Non-pigmented ciliary epithelial cell (primary cell): ENCODE measurements at regions not wholly inside any gene's neighbourhood (a gene's known extent, or its start where the extent isn't known, plus 50 kb on each side); places are given as distances from the start of the nearest gene placed in this dataset.
A peak's percentile ranks its signal among the peaks of the same experiment; 100 is the strongest.

Experiments
- DNase-seq: peaks from one replicate; pipeline ENCODE4 v3.0.0-alpha.2; 2010; ENCODE audit warnings: low read depth

DNA sequence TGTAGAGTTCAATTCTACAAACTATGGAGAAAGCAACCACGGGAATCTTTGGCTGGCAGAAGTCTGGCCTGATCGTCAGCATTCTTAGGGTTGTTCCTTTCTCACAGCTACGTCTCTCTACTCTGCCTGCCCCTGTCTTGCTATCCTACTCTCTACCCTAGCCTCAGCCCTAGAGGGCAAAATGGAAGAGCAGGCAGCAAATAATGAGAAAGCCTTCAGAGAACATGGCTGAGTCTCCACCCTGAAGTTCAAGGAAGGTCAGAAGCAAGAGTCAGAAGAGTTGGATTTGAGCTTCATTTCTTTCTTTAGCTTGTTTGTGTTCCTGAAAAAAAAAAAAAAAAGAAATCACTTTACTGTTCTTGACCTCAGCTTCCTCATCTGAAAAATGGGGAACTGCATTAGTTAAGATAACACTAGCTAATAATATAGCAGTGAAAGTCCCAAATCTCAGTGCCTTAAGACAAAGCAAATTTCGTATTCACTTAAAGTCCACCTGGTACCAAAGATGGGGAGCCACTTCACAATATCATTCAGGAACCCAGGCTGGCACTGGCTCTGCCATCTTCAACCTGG, 50.2 kb upstream of the CCND2 start:
- no peak for DNase-seq

DNA sequence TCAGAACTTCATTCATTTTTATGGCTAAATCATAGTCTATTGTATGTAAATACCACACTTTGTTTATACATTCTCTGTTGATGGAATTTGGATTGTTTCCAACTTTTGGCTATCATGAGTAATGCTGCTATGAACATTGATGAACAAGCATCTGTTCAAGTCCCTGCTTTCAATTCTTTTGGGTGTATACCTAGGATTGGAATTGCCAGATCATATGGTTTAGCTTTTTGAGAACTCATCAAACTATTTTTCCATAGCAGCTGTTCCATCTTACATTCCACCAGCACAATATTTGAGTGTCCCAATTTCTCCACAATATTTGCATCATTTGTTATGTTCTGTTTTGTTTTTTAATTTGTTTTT, 52.3 kb upstream of the CCND2 start:
- DNase-seq = peak; percentile 2

DNA sequence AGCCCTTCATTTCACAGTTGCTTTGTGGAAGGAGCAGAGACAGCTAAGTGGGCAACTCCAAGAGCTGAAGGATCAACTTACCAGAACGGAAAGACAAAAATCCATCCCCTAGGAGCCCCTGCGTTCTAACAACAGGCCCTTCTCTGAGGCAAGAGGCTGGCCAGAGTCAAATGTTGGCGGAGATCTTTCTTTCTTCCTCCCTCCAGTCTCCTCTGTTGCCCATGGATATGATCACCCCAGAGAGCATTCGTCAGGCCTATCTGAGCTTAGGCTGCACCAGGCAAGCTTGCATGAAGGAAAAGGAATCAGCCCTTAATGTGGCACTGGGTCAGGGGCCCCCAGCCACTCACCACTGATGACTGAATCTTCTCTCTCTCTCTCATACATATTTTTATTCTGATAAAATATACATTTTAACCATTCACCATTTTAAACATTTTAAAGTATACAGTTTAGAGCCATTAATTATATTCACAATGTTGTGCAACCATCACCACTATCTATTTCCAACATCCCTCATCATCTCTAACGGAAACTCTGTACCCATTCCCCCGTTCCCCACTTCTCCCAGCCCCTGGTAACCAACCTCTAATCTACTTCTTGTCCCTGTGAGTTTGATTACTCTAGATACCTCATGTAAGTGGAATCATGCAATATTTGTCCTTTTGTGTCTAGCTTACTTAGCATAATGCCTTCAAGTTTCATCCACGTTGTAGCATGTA, 52.9 kb upstream of the CCND2 start:
- DNase-seq = no peak

DNA sequence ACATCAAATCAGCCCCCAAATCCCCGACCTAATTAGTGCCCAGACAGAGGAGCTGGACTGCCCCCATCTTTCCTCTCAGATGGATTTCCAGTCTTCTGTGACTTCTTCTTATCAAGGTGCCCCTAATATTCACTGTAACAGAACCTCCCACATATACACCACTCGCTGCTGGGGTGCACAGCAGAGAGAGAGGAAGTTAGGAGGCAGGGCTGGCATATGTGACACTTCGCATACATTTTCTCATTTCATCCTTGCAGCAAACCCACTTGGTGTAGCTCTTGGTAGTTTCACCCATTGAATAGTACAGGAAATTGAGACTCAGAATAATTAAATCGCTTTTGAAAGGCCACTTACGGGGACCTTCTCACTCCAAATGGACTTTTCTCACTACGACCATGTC, 56.5 kb upstream of the CCND2 start:
- no peak for DNase-seq

DNA sequence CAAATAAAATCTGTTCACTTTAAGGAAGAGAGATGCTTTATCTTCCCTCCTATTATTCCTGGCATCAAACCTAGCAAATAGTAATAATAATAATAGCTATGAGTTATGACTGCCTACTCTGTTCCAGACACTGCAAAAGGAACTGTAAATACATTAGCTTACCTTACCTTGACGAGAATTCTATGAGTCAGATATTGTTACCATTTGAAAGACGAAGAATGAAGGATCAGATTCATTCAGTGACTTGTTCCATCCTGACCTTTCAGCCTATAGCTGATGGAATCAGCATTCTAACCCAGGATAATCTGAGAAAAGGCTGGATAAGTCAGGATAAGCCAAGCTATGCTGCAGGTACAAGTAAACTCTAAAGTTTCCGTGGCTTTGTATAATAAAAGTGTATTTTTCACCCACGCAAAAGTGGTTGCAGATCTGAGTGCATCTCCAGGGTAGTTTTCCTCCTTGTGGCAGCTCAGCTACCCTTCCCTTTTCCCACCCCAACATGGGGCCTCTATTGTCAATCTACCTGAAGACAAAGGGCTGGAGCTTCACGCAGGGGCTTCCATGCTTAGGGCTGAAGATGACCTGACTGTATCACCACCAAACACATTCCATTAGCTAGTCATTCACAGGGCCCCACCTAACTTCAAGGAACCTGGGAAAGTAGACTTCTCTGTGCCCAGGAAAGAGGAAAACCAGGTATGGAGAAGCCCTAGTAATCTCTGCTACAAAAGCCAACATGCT, 57.2 kb upstream of the CCND2 start:
- no peak for DNase-seq

DNA sequence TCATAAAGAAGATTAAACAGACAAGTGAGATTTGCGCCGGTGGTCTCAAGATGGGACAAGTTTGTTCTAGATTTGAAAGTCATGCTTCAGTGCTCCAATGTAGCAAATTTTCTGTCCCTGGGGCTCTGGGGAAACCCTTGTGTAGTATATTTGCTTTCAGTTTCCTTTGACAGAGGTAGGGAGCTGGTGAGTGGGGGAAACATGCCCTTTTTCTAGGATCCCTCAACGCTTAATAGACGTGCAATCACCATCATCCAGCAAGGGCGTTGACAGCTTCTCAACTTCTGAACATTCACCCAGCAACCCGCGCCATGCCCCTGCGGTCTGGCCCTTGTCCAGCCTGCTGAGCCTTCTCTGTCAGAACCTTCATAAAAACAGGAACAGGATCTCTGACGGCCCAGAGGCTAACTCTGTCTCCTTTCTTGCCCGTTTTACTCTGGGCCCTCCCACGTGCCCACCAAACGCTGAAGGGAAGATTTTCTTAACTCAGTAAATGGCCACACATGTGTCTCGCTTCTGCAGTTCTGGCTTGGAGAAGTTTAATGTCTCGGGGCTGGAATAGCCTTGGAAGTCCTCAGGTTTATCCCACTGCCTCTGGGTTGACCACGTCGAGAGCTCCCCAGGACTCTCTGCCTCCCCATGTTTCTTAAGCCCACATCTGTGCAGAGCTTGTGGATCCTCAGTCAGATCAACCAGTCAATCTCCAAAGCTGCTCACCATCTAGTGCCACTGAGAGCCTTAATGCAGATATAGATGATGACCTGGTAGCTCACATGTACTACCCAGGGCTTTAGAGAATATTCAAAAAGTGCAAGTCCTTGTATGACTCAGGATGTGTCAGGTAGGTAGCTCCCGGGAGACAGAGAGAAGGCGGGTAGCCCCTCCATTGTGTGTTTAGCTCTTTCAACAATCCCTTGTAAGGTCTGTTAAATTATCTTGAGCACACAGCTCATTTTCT, 58.1 kb upstream of the CCND2 start:
- DNase-seq = no peak

DNA sequence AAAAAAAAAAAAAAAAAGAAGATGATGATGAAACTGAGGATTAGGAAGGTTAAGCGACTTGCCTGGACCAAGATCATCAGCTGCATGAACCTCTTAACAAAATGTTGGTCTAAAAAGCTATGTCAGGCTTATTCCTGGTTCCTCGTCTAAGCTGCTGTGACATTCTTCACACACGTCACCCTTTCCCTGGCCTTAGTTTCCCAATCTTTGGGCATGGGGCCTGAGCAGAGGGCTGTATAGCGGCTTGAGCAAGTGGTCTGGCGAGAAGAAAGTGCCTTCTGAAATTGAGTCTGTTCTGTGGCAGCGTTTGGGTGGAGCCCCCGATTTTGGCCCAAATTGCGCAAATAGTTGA, 58.7 kb upstream of the CCND2 start:
- DNase-seq = no peak

DNA sequence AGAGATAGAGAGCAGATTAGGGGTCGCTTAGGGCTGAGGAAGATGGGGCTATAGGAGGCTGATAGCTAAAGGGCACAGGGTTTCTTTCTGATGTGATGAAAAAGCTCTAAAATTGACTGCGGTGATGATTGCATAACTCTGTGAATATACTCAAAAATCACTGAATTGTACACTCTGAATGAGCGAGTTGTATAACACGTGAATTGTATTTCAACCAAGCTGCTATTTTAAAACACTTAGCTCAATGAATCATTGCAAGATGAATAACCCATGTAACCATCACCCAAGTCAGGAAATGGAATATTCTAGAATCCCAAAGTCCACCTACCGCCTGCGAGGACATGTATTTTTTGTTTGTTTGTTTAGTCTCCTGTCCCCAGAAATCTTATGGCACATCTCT, 60.1 kb upstream of the CCND2 start:
- DNase-seq = no peak

DNA sequence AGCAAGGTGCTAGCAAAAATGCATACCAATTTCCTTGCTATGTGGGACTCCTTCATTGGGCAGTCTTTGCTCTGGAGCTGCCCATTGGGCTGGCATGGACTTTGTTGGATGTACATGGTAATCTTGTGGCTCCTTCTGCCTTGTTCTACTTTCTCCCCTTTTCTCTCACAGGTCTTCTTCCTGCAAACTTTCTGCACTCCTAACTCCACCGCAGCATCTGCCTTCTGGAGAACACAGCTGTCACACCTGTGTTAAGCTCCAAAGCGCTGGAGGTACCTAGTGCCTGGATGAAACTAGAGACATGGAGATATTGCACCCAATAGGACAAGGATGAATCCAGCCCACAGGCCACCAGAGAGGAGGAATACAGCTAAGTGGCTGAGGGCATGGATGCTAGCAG, 60.7 kb upstream of the CCND2 start:
- no peak for DNase-seq

DNA sequence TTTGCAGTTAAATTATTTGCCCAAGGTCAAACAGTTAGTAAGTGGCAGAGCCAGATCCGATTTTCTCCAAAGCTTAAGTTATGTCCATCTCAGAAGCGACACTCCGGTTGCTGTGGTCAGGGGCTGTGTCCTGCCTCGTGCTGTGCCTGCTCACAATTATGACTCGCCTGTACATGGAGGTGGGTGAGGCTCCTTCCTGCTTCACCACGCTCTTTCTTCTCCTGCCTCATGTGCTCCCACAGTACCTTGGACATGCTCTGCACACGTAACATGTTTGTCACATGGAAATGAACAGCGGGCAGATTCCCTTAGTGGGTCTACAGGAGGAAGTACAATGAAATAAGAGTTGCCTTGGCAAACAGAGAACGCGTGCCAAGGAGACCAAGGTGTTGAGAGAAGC, 62.2 kb upstream of the CCND2 start:
- no peak for DNase-seq

DNA sequence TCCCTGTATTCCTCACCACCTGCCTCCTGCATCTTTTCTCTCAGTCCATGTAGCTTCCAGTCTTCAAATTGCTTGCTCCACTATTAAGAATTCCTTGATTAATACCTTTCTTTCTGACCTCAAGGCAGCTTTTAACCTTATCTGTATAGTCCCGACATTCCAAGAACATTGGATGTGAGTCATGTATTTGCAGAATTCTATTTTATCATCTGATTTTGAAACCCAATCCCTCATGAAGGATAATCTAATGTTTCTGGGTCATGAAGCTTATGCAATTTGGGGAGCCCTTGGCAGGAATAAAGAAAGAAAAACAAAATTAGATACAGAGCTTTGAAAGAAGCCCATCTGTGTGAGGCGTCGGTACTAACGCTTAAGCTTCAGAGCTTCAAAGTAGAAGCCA, 63.4 kb upstream of the CCND2 start:
- no peak for DNase-seq

DNA sequence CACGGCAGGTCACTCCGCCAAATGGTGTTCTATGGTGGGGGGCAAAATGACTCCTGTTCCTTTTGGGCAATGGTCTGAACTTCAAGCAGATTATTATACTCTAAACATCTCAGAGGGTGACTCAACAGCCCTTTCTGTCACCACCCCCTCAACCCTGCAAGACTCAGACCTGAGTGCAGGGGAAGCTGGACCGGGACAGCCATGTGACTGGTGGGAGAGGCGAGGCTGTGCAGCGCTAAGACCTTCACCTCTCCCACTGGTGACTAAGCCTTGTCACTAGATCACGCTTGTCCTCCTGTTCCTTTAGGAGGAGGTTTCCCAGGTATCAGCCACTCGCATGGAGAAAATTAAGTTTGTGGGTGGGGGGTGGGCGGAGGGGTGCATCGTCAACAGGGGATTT, 67.1 kb upstream of the CCND2 start:
- no peak for DNase-seq

DNA sequence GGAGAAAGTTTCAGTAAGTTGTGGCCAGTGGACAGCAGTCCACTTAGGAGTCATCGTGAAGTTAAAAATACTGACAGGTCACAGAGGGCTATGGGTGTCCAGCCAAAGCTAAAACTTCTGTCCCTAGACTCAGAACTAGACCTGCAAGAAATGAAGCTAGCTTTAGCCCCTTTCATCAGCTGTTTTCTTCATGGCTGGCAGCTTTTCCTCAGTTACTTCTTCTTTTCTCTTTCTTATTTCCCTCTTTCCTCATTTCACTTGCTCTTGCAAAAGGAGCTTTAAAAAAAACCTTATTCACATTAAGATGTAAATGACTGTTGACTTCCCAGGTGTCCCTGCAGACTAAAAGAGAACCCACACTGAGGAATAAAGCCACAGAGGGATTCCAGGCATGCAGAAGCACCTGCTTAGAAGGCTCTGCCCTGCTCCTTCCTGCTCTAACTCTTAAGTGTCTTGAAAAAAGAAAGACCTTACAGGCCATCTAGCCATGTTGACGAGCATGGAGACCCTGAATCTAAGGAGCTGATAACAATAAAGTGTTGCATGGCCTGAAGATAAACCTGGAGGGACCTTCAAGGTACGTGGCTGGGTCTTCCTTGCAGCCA, 69.7 kb upstream of the CCND2 start:
- no peak for DNase-seq

DNA sequence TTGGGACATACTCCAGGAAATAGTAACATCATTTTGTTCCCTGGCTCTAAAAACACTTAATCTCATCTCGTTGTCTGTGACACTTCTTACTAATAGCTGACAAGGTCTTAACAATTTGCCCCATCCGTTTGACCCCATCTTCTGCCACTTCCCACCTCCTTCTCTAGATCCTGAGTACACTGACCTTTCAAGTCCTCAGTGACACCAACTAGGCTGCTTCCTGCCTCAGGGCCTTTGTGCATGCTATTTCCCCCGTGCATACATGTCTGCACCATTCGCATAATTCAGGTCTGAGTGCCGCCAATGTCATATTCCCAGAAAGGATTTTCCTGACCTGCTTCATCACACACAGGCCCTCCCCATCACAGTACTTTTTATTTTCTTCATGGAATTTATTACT, 70.6 kb upstream of the CCND2 start:
- DNase-seq = no peak

DNA sequence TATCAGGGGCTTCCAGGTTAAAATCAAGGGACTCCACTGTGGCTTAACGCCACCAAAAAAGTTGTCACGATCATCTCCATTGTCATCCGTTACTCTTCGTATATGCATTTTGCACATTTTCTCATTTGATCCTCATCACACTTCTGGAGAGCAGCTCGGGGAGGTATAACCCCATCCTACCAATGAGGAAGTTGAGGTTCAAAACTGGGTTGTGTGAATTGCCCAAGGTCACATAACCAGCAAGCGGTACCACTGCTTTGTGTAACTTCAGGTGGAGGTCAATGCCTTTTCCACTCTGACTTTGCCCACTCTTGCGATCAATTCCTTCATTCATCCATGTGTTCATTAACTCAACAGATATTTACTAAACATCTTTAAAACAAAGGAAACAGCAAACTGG, 71.1 kb upstream of the CCND2 start:
- DNase-seq = no peak

DNA sequence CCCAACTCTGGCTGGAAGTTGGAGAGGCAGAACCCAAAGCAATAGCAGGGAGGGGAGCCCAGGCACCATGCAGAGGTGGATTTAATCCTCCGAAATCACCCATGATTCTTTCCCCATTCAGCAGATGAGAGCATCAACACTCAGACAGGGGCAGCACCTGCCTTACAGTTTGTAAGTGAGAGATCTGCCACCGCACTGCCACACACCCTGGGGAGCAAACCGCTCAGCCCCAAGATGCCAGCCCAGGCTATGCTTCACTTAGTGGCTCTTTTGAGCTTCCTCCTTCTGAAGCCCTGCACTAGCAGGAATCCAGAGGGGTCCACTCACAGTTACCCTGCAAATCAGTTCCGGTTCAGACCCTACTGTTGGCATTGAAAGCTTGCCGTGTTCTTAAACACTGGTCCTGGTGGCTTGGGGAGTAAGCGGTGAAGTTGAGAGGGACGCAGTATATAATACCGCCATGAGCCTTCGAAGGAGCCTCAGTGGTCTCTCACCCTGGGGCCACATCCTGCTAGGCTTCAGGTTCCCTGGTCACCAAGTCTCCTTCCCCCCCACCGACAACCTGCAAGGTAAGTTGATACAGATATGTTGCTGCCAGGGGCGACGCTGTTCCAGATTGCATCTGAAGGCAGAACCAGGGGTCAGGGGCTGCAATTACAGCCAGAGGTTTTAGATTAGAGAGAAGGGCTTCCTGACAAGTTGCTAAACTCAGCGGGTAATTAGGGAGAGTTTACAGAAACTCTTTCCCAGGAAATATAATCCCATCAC, 72.0 kb upstream of the CCND2 start:
- no peak for DNase-seq

DNA sequence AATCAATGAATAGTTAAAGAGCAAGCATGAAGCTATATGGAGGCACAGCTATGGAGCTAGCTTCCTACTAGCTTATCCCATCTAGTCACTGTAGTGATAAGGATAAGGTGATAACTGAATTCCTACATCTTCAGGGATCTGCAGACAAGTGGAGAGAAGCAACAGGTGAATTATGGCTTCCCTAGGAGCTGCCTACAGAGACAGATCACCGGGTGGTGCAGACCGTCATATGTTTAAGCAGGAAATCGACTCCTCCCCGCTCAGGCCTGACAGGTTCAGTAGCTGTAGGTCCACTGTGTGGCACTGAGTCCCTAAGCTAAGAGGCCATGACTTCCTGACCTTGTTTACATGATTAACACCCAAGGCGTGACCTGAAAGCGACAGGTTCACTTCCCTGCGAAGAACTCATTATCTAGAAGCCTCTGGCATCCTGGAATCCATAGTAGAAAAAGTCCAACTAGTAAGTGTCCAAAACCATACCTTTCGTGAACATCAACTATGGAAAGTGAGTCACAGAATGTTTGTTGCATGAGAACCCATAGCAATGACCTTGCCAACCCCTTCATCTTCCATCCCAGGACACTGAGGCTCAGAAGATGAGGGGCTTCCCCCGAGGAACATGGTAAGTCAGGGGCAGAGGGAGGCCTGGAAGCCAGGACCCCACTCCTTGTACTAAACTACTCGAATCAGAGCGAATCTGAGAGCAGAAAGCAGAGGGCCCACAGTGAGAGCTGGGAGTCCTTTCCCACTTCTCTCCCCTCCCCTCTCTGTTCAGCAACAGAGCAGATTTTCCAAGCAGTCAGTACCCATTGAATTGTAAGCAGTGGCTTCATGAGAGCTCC, 75.4 kb upstream of the CCND2 start:
- no peak for DNase-seq

DNA sequence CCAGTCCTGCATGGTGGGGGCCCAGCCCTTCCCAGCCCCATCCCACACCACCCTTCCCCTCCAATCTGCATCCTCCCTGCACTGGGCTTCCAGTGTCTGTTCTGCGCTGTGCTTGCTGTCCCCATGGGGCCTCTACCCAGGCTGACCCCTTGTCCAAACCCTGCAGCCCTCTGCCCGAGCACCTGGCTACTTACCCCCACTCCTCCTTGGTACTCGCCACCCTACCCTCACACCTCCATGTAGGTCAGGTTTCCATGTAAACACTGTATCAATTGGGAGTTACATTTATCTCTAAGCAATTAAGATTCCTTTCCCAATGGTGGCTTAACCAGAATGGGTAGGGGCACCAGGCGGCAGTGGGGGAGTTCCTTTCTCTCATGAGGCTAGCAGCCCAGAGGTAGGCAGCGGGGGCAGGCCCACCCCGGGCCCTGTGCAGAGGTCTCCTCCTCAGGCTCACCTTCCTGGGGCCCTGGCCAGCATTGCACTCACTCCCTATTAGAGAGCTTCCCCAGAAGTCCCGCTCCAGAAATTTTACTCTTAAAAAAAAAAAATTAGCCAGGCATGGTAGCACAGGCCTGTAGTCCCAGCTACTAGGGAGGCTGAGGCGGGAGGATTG, 76.6 kb upstream of the CCND2 start:
- no peak for DNase-seq

DNA sequence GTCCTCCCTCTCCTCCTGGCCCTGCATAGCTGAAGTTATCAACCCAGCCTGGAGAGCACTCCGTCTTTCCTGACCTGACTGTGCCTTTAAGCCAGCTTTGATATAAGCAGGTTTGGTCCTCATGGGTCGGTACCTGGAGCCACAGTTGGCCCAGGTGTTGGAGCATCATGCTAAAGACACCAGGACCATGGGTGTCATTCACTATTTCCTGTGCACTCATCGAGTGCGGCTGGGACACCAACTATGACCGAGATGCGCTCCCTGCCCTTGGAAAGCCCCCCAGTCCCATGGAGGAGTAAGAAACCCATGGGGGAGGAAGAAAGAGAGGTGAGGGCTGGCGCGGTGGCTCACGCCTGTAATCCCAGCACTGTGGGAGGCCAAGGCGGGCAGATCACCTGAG, 78.9 kb upstream of the CCND2 start:
- DNase-seq = no peak

DNA sequence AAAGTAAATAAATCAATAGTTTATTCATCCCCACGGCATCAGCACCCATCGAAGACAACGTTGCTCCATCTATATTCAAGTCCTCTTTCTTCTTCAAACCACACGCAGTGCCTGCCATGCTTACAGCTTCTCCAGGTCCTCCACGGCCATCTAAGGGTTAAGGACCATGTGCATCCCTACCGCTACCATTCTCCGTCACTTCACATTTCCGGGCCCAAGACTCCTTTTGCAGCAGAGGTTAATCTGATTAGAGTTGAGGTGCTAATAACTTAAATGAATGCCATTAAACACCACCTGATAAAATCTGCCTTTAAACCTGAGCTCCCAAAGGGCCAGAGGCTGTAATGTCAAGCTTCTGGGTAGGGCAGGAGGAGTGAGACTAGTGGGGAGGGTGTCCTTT, 79.7 kb upstream of the CCND2 start:
- no peak for DNase-seq
